SK-N-MC (cell line): ENCODE measurements at regions not wholly inside any gene's neighbourhood (a gene's known extent, or its start where the extent isn't known, plus 50 kb on each side); places are given as distances from the start of the nearest gene placed in this dataset.

ENCODE experiments used
- EZH2 ChIP-seq: fragments of 200-600 bp; sonication (generic); IDR thresholded peaks from one replicate; pipeline ENCODE4 v1.6.1; 2017; ENCODE audit warnings: antibody characterized with exemption
- FOXP2 ChIP-seq: optimal IDR thresholded peaks from 2 replicates; pipeline ENCODE3; 2011; ENCODE audit warnings: mild to moderate bottlenecking, moderate library complexity; ENCODE audit not compliant: insufficient read depth; ENCODE audit errors: extremely low read length, control extremely low read depth
- POLR2AphosphoS5 ChIP-seq: IDR thresholded peaks from 2 replicates; pipeline ENCODE4 v1.6.1; 2012; ENCODE audit warnings: mild to moderate bottlenecking, low read depth, low read length, borderline replicate concordance

GRCh38 chr16:59880611-59881010, 1146.5 kb upstream of the GOT2 start:
- no peak for TF ChIP-seq POLR2AphosphoS5
- no peak for TF ChIP-seq EZH2
- TF ChIP-seq FOXP2 = no peak
